HG03565 (cell line): ENCODE measurements at regions not wholly inside any gene's neighbourhood (a gene's known extent, or its start where the extent isn't known, plus 50 kb on each side); places are given as distances from the start of the nearest gene placed in this dataset.

Experiments
- ATAC-seq: cut with Tn5 transposase; IDR thresholded peaks from one replicate; pipeline ENCODE4 v1.9.1; 2021; ENCODE audit warnings: mild to moderate bottlenecking, moderate library complexity; ENCODE audit not compliant: unreplicated experiment

- no peak for ATAC-seq
Measured at GRCh38 chr4:123259676-123260646, 136.6 kb upstream of the SPRY1 start.

GRCh38 chr4:123260653-123261052 lies 135.9 kb upstream of the SPRY1 start:
- no peak for ATAC-seq

GRCh38 chr4:123262080-123262479 lies 134.5 kb upstream of the SPRY1 start:
- ATAC-seq, result no peak

- no peak for ATAC-seq
Measured at GRCh38 chr4:123265443-123265842, 131.2 kb upstream of the SPRY1 start.

GRCh38 chr4:123266221-123266620 lies 130.4 kb upstream of the SPRY1 start:
- ATAC-seq, result no peak

GRCh38 chr4:123278755-123279154 lies 117.8 kb upstream of the SPRY1 start:
- ATAC-seq, result no peak

- no peak for ATAC-seq
Measured at GRCh38 chr4:123283371-123283895, 113.2 kb upstream of the SPRY1 start.

- no peak for ATAC-seq
Measured at GRCh38 chr4:123284168-123284567, 112.4 kb upstream of the SPRY1 start.

GRCh38 chr4:123286903-123287466 lies 109.6 kb upstream of the SPRY1 start:
- ATAC-seq, result no peak

GRCh38 chr4:123288309-123289025 lies 108.1 kb upstream of the SPRY1 start:
- no peak for ATAC-seq

GRCh38 chr4:123291329-123291728 lies 105.3 kb upstream of the SPRY1 start:
- ATAC-seq, result no peak

- no peak for ATAC-seq
Measured at GRCh38 chr4:123297836-123298235, 98.8 kb upstream of the SPRY1 start.

GRCh38 chr4:123298261-123298660 lies 98.3 kb upstream of the SPRY1 start:
- ATAC-seq, result no peak

GRCh38 chr4:123298801-123299200 lies 97.8 kb upstream of the SPRY1 start:
- no peak for ATAC-seq

GRCh38 chr4:123299212-123299691 lies 97.3 kb upstream of the SPRY1 start:
- ATAC-seq, result no peak

- ATAC-seq, result no peak
Measured at GRCh38 chr4:123300222-123301039, 96.2 kb upstream of the SPRY1 start.

GRCh38 chr4:123301923-123302322 lies 94.7 kb upstream of the SPRY1 start:
- ATAC-seq, result no peak

- no peak for ATAC-seq
Measured at GRCh38 chr4:123304151-123304964, 92.2 kb upstream of the SPRY1 start.

GRCh38 chr4:123305736-123306135 lies 90.9 kb upstream of the SPRY1 start:
- ATAC-seq, result no peak

GRCh38 chr4:123306769-123307168 lies 89.8 kb upstream of the SPRY1 start:
- no peak for ATAC-seq
